OCI-LY1 (cell line): ENCODE measurements at regions not wholly inside any gene's neighbourhood (a gene's known extent, or its start where the extent isn't known, plus 50 kb on each side); places are given as distances from the start of the nearest gene placed in this dataset.

Experiments used
- CTCF ChIP-seq: fragments of 200-600 bp; sonication (generic), shearing (Covaris generic); IDR thresholded peaks from 2 replicates; pipeline ENCODE4 v1.5.1; 2017; ENCODE audit warnings: mild to moderate bottlenecking, antibody characterized with exemption, low read length, moderate library complexity, mixed read lengths
- EZH2 ChIP-seq: fragments of 200-600 bp; sonication (generic), shearing (Covaris generic); IDR thresholded peaks from 2 replicates; pipeline ENCODE4 v1.8.0; 2017; ENCODE audit warnings: borderline replicate concordance, mixed run types, mild to moderate bottlenecking, antibody characterized with exemption, low read length, moderate library complexity, mixed read lengths

- TF ChIP-seq CTCF: no peak
- TF ChIP-seq EZH2: no peak
Observed at GRCh38 chr4:174023641-174024040, 259.8 kb downstream of the FBXO8 start.
